ENCODE measurements at regions not wholly inside any gene's neighbourhood (a gene's known extent, or its start where the extent isn't known, plus 50 kb on each side); places are given as distances from the start of the nearest gene placed in this dataset.

DNA sequence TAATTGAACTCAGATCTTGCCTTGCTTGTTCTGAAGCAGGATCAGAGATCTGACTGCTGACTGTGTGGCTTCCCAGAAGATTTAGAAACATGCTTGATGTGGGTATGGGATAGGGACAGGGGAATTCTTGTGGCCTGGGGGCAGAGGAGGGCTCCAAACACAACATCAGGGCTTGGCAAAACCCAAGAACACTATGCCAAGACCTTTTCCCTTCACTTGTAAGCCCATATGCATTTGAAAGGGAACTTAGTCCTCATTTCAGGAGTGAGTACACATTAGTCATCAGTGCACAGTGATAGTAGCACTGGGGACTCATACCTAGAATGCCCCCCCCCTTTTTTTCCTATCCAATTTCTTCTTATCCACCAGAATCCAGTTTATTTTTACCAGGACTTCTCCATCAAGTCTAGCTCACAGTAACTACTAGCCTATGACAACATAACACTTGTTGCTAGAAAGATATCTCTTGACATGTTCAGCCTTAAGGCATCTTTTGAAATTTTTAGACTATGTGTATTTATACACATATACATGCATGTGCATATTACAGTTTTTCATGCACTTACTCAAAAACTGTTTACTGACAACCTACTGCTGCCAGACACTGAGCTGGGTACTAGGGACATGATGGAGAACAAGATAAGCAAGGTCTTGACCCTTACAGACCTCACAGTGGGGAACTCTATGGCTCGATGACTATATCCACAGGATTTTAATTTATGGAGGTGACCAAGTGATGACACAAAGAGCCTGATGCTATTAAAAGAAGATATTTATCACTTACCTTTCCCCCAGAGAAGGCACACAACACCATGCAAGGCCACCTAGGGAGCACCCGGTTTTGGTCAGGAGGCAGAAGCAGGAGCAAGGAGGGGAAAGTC, 158.3 kb upstream of the MAP3K1 start:
- H3K27ac ChIP-seq: no peak overlapping the region
- TF ChIP-seq, protein P1, sequence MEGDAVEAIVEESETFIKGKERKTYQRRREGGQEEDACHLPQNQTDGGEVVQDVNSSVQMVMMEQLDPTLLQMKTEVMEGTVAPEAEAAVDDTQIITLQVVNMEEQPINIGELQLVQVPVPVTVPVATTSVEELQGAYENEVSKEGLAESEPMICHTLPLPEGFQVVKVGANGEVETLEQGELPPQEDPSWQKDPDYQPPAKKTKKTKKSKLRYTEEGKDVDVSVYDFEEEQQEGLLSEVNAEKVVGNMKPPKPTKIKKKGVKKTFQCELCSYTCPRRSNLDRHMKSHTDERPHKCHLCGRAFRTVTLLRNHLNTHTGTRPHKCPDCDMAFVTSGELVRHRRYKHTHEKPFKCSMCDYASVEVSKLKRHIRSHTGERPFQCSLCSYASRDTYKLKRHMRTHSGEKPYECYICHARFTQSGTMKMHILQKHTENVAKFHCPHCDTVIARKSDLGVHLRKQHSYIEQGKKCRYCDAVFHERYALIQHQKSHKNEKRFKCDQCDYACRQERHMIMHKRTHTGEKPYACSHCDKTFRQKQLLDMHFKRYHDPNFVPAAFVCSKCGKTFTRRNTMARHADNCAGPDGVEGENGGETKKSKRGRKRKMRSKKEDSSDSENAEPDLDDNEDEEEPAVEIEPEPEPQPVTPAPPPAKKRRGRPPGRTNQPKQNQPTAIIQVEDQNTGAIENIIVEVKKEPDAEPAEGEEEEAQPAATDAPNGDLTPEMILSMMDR (IDR thresholded peaks at IDR 0.05): no peak
- TF ChIP-seq ZFX (IDR thresholded peaks at IDR 0.05; ENCODE audit: borderline replicate concordance): no peak

DNA sequence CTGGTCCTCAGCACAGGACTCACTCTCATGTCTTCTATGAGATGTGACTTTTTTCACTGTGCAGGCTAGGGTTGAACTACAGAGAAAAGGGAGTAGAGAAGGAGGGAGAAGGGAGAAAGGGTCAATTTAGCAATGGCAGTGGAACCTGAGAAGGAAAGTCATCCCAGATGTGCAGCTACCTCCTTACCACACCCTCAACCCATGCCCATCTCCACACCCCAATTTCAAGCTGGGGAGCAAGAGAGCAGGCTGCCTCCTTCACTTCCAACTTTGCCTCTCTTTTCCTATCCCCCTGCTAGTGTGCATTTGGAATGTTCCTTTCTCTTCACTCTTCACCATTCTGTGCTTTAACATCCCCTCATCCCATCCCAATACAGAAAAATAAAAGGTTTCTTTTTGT, 163.5 kb upstream of the MAP3K1 start:
- TF ChIP-seq, protein P1 (IDR thresholded peaks at IDR 0.05): no peak
- no peak for TF ChIP-seq ZFX (IDR thresholded peaks at IDR 0.05; ENCODE audit: borderline replicate concordance)
- no peak overlapping the region for H3K27ac ChIP-seq

DNA sequence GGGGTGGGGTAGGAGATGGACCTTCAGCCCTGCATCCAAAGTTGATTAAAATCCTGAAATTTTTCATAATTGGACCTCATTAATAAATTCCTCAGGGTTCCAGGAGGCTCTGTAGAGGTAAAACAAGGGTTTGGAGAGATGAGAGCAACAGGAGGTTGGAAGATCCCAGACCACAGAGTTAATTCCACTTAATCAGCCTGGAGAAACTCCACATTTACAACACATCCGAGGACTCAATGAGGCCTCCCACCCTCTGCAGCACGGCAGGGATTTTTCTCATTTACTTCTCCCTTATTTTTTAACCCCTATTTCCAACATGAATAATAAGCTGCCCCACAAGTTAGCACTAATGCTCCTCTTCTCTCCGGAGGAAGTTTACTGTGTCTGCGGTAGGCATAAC, 165.0 kb upstream of the MAP3K1 start:
- no peak for TF ChIP-seq ZFX (IDR thresholded peaks at IDR 0.05; ENCODE audit: borderline replicate concordance)
- TF ChIP-seq, protein P1 (IDR thresholded peaks at IDR 0.05): no peak
- no peak overlapping the region for H3K27ac ChIP-seq

DNA sequence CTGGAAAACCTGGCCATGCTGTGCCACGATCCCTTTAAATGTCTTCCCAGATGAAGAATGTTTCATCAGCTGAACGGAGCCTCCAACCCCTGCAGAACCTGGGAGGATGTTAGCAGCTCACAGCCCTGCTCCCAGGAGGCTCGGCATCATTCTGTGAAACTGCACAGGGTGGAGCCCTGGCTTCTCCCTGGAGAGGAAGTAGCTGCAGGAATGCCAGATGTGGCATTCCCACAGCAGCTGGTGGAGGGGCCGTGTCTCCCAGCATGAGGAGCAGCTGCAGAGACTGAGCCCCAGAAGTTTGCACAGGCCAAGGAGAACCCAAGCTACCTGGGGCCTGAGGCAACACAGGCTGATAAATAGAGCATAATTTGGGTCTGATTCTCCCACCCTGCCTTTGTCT, 165.8 kb upstream of the MAP3K1 start:
- TF ChIP-seq ZFX (IDR thresholded peaks at IDR 0.05; ENCODE audit: borderline replicate concordance): no peak
- TF ChIP-seq, protein P1 (IDR thresholded peaks at IDR 0.05): no peak

DNA sequence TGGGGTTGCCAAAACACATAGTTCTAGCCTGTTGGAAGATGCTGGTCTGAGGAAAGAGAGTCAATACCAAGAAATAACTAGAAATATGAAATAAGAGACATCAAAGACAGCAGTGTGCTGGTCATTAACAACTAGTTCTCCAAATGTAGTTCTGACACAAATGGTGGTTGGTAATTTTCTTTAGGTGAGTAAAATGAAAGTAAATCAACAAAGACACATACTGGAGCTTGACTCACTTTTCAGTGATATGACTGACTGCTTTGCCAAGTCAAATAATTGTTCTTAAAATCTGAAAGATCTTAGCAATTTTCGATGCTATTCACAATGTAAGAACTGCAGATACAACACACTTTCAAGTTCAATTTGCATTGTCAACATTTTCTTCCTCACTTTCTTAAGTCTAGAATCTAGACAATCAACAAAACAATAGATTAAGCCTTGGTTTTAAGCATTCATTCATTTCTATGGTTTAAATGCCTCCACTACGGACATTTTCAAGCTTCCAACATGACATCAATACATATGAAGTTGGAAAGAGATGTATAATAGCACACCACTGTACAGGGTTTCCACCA, 166.8 kb upstream of the MAP3K1 start:
- TF ChIP-seq, protein P1 (IDR thresholded peaks at IDR 0.05): no peak

More for the DNA sequence above, 165.8 kb upstream of the MAP3K1 start:
- no peak overlapping the region for H3K27ac ChIP-seq

DNA sequence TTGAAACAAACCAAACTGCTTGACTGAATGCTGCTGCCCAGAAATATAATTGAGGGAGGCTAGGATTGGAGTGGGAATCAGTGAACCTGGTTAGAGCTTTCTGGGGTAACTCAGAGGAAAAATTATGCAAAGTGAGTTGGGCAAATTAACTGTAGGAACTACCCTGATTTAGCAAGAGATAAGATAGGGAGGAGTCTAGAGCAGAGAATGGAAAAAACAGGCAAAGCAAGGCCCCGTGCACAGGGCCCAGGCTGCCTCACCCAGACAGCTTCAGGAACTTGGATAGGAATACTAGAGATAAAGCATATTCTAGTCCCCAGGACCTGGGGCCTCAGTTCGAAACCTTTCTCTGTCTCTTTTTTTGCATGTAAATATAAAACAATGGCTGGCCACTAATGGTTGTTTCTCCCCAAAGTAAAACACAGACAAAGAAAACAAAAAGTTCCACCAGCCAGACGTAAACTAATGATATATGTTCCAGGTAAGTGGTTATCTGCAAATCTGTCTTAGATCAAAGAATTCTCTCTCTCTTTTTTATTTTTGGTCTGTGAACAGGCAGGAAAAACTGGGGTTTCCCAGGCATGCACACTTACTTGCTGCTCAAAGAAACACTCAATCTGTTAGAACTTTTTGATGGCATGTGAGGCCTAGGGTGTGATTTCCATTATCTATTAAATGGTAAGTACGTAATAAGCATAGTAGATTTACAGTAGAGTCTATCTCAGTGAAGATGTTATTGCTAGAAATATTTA, 168.1 kb upstream of the MAP3K1 start:
- H3K27ac ChIP-seq: no peak overlapping the region
- TF ChIP-seq, protein P1 (IDR thresholded peaks at IDR 0.05): no peak
- TF ChIP-seq ZFX (IDR thresholded peaks at IDR 0.05; ENCODE audit: borderline replicate concordance): no peak

More for the DNA sequence above, 166.8 kb upstream of the MAP3K1 start:
- H3K27ac ChIP-seq: no peak overlapping the region
